ENCODE measurements at regions not wholly inside any gene's neighbourhood (a gene's known extent, or its start where the extent isn't known, plus 50 kb on each side); places are given as distances from the start of the nearest gene placed in this dataset.

GRCh38 chr10:4670737-4671136, 155.3 kb upstream of the AKR1E2 start:
- TF ChIP-seq, protein P1, sequence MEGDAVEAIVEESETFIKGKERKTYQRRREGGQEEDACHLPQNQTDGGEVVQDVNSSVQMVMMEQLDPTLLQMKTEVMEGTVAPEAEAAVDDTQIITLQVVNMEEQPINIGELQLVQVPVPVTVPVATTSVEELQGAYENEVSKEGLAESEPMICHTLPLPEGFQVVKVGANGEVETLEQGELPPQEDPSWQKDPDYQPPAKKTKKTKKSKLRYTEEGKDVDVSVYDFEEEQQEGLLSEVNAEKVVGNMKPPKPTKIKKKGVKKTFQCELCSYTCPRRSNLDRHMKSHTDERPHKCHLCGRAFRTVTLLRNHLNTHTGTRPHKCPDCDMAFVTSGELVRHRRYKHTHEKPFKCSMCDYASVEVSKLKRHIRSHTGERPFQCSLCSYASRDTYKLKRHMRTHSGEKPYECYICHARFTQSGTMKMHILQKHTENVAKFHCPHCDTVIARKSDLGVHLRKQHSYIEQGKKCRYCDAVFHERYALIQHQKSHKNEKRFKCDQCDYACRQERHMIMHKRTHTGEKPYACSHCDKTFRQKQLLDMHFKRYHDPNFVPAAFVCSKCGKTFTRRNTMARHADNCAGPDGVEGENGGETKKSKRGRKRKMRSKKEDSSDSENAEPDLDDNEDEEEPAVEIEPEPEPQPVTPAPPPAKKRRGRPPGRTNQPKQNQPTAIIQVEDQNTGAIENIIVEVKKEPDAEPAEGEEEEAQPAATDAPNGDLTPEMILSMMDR (IDR thresholded peaks at IDR 0.05; ENCODE audit: poor library complexity), result no peak
- TF ChIP-seq EZH2 (IDR thresholded peaks at IDR 0.05; ENCODE audit: borderline replicate concordance), result no peak
